ENCODE measurements at regions not wholly inside any gene's neighbourhood (a gene's known extent, or its start where the extent isn't known, plus 50 kb on each side); places are given as distances from the start of the nearest gene placed in this dataset.

GRCh38 chr2:221724631-221725203 lies 152.6 kb upstream of the EPHA4 start:
- TF ChIP-seq CTCF (IDR thresholded peaks at IDR 0.05) (no peak), POLR2A (IDR thresholded peaks at IDR 0.05) (no peak), POLR2AphosphoS5 (IDR thresholded peaks at IDR 0.05) (no peak)
